NCI-H2196 (cell line): ENCODE measurements at regions not wholly inside any gene's neighbourhood (a gene's known extent, or its start where the extent isn't known, plus 50 kb on each side); places are given as distances from the start of the nearest gene placed in this dataset.
"Not testable (repeated sequence)": the region's sequence is repeated elsewhere in the genome, so short reads cannot be mapped to it uniquely, and the experiment has no call there.

Experiments used
- DNase-seq: peaks from one replicate; lab custom pipeline; 2025; ENCODE audit not compliant: unreplicated experiment; lab: John Stamatoyannopoulos, UW

- not testable (repeated sequence) for DNase-seq
Observed at GRCh38 chr17:22551695-22552415, 859.5 kb downstream of the KCNJ18 start.

- DNase-seq, result no peak
Observed at GRCh38 chr17:22569459-22570143, 877.3 kb downstream of the KCNJ18 start.

GRCh38 chr17:22570144-22570845, 878.0 kb downstream of the KCNJ18 start:
- no peak for DNase-seq

- no peak for DNase-seq
Observed at GRCh38 chr17:22599322-22599721, 907.0 kb downstream of the KCNJ18 start.

- DNase-seq, result peak; percentile 32
Observed at GRCh38 chr17:22600644-22601298, 908.4 kb downstream of the KCNJ18 start.
